OCI-LY3 (cell line): ENCODE measurements at regions not wholly inside any gene's neighbourhood (a gene's known extent, or its start where the extent isn't known, plus 50 kb on each side); places are given as distances from the start of the nearest gene placed in this dataset.

Experiments
- H2AFZ ChIP-seq: fragments of 200-600, 300-600 bp; shearing (Covaris generic); 2 replicates; pipeline ENCODE4 v1.6.0; 2014; ENCODE audit warnings: antibody characterized with exemption, low read depth, low read length
- H3K27ac ChIP-seq: fragments of 200-600, 300-600 bp; sonication (generic); 2 replicates; pipeline ENCODE4 v1.5.1; 2014; ENCODE audit warnings: mild to moderate bottlenecking, low read length, moderate library complexity, mixed read lengths
- H3K27me3 ChIP-seq: fragments of 200-600, 300-600 bp; sonication (generic); 2 replicates; pipeline ENCODE4 v1.6.1; 2014; ENCODE audit warnings: low read depth, low read length, mixed read lengths
- H3K36me3 ChIP-seq: fragments of 200-600, 300-600 bp; sonication (generic); replicated peaks from 2 replicates; pipeline ENCODE3; 2014; ENCODE audit warnings: low read depth, low read length, mixed read lengths
- H3K4me1 ChIP-seq: fragments of 300-600, 200-600 bp; sonication (generic); 2 replicates; pipeline ENCODE4 v1.6.1; 2014; ENCODE audit warnings: low read length, mixed read lengths
- H3K4me2 ChIP-seq: fragments of 200-600, 300-600 bp; sonication (generic); 2 replicates; pipeline ENCODE4 v1.6.1; 2014; ENCODE audit warnings: low read length, mixed read lengths
- H3K4me3 ChIP-seq: fragments of 300-600, 200-600 bp; sonication (generic); 2 replicates; pipeline ENCODE4 v1.5.1; 2014; ENCODE audit warnings: antibody characterized with exemption, mild to moderate bottlenecking, low read length, moderate library complexity
- H3K79me2 ChIP-seq: fragments of 300-600, 200-600 bp; shearing (Covaris generic); 2 replicates; pipeline ENCODE4 v1.6.1; 2014; ENCODE audit warnings: mild to moderate bottlenecking, low read length, mixed read lengths
- H3K9ac ChIP-seq: fragments of 300-600, 200-600 bp; shearing (Covaris generic); 2 replicates; pipeline ENCODE4 v1.6.0; 2014; ENCODE audit warnings: mild to moderate bottlenecking, low read length, moderate library complexity
- H3K9me3 ChIP-seq: fragments of 200-600, 300-600 bp; shearing (Covaris generic); 2 replicates; pipeline ENCODE4 v1.6.1; 2014; ENCODE audit warnings: low read length, mixed read lengths; ENCODE audit not compliant: insufficient read depth
- H4K20me1 ChIP-seq: fragments of 200-600, 300-600 bp; sonication (generic); 2 replicates; pipeline ENCODE4 v1.6.1; 2016; ENCODE audit warnings: low read length, mixed read lengths; ENCODE audit not compliant: insufficient read depth
- EZH2phosphoT487 ChIP-seq: fragments of 200-600 bp; shearing (Covaris generic); IDR thresholded peaks from 2 replicates; pipeline ENCODE4 v1.6.1; 2018; ENCODE audit warnings: antibody characterized with exemption, mixed run types, low read depth
- TF ChIP-seq, protein P1 (sequence below): fragments of 200-600, 300-600 bp; sonication (generic); IDR thresholded peaks from 2 replicates; pipeline ENCODE4 v1.5.1; 2014; ENCODE audit warnings: antibody characterized with exemption, low read length, low read depth

DNA sequence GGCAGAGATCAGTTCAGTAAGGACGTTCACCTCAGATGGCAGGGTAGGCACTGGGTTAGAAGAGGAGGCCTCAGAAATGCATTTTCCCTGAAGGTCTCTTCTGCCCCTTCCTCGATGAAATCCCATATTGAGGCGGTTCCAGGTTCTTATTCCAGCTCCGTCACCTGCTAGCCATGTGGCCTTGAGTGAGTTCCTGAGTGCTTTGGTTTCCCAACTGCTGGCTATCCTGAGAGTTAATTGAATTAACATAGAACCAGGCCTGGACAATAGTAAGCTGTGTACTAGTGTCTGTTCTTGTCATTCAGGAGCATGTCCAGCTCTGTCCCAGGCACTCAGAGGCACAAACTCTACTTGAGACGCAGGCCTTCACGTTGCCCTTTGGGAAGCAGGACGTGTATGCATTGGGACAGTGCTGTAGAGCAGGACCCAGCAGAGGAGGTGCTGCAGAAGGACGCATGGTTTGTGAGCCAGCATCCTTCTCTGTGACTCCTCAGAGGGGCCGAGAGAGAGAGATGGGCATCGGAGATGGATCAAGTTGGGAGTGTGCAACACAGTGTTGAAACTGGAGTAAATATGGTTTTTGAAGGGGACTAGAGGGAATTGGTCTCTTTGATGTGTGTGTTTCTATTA, 114.2 kb downstream of the ASB7 start:
- Histone ChIP-seq H3K4me1 (no peaks in the 10 kb centered on the region), H3K27ac (no peak overlapping the region), H3K9ac (no peak overlapping the region), H3K79me2 (no peaks in the 10 kb centered on the region), H3K36me3 (no peaks in the 10 kb centered on the region), H3K9me3 (no peaks in the 10 kb centered on the region), H4K20me1 (no peaks in the 10 kb centered on the region), H3K4me2 (no peak overlapping the region), H3K4me3 (no peak overlapping the region), H3K27me3 (no peaks in the 10 kb centered on the region), H2AFZ (no peak overlapping the region)
- TF ChIP-seq, protein P1, sequence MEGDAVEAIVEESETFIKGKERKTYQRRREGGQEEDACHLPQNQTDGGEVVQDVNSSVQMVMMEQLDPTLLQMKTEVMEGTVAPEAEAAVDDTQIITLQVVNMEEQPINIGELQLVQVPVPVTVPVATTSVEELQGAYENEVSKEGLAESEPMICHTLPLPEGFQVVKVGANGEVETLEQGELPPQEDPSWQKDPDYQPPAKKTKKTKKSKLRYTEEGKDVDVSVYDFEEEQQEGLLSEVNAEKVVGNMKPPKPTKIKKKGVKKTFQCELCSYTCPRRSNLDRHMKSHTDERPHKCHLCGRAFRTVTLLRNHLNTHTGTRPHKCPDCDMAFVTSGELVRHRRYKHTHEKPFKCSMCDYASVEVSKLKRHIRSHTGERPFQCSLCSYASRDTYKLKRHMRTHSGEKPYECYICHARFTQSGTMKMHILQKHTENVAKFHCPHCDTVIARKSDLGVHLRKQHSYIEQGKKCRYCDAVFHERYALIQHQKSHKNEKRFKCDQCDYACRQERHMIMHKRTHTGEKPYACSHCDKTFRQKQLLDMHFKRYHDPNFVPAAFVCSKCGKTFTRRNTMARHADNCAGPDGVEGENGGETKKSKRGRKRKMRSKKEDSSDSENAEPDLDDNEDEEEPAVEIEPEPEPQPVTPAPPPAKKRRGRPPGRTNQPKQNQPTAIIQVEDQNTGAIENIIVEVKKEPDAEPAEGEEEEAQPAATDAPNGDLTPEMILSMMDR, result no peak
- TF ChIP-seq EZH2phosphoT487, result no peak

DNA sequence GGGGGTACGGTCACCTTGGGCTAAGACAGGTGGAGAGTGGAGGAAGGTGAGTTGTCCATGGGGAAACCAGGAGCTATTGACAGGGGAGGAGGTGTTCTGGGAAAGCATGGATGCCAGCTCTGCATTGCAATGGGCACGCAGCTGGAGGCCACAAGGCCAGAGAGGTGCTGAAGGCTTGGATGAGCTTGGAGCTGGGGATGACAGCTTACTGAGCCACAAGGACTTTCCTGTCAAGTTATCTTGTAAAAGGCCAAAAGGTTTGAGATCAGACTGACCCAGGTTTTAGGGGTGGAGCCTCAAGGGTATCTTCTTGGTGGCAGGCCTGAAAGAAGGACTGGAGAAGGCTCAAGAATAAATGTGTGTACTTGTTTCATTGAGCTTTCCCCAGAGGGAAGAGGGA, 115.2 kb downstream of the ASB7 start:
- Histone ChIP-seq H3K36me3 (no peaks in the 10 kb centered on the region), H3K9me3 (no peaks in the 10 kb centered on the region), H3K9ac (no peak overlapping the region), H3K79me2 (no peaks in the 10 kb centered on the region), H3K4me2 (no peak overlapping the region), H4K20me1 (no peaks in the 10 kb centered on the region), H2AFZ (no peak overlapping the region), H3K27me3 (no peaks in the 10 kb centered on the region), H3K4me1 (peaks cover 3% of the 10 kb centered on the region), H3K27ac (no peak overlapping the region), H3K4me3 (no peak overlapping the region)
- no peak for TF ChIP-seq EZH2phosphoT487
- TF ChIP-seq, protein P1, result no peak

DNA sequence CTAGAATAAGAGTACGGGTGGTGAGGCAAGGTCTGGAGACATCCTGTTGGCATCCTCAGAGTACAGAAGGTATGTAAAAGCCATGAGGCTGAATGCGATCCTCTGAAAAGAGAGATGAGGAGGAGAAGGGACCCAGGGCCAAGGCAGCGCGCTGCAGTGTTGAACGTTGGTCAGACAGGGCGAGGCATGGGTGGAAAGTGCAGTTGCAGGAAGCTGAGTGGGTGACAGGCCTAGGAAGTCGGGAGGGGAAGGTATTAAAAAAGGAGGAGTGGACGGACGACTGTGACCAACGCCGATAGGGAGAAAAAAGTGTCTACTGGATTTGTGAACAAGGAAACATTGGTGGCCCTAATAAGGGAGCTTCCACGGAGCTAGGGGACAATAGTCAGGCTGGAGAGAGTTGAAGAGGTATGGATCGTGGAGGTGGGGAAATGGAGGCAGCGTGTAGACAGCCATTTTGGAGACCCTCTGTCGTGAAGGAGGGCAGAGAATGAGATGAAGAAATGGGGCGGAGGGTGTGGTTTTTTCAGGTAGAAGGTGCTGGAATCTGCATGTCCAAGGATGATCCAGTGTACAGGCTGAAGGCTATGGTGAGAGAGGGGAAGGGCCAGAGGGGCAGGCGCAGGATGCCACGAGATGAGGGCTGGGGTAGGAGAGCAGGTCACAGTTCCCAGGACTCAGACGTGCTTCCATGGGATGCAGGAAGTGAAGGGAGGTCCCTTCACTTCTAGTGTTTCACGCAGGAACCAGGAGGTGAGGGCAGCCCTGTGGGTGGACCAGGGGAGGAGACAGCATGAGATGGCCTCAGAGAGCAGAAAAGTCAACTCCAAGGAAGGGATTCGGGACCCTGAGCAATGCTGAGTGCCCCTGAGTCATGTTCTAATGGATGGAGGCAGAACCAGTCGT, 115.9 kb downstream of the ASB7 start:
- Histone ChIP-seq H3K27ac (no peak overlapping the region), H4K20me1 (no peaks in the 10 kb centered on the region), H3K4me2 (no peak overlapping the region), H3K79me2 (no peaks in the 10 kb centered on the region), H3K9me3 (no peaks in the 10 kb centered on the region), H3K36me3 (no peaks in the 10 kb centered on the region), H2AFZ (no peak overlapping the region), H3K9ac (no peak overlapping the region), H3K27me3 (no peaks in the 10 kb centered on the region), H3K4me1 (peaks cover 6% of the 10 kb centered on the region), H3K4me3 (no peak overlapping the region)
- TF ChIP-seq, protein P1, result no peak
- no peak for TF ChIP-seq EZH2phosphoT487

DNA sequence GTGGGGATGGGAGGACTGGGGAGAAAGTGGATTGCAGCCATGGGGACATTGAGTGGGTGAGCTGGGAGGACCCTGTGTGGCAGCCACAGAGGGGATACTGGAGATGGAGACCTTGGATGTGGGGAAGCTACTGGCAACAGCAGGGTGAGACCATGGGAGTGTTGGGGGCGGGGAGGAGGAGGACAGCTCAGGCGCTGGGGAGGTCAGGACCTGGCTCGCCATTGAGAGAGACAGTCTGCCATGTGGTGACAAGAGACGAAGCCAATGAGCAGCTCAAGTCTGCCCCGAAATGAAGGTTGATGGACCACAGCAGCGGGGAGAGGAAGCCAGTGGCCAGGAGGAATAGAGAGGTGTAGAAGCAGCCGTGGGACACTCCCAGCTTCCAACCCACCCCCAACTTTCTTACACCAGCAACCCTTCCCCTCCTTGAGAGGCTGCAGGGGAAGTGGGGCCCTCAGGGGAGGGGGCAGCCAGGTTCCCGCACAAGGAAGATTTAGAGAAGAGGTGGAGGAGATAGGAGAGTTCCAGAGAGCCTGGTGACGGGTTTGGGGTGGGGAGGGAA, 118.1 kb downstream of the ASB7 start:
- Histone ChIP-seq H3K79me2 (no peaks in the 10 kb centered on the region), H3K9ac (no peak overlapping the region), H3K27me3 (no peaks in the 10 kb centered on the region), H4K20me1 (no peaks in the 10 kb centered on the region), H3K9me3 (no peaks in the 10 kb centered on the region), H3K4me2 (no peak overlapping the region), H3K27ac (no peak overlapping the region), H3K4me1 (peaks cover 6% of the 10 kb centered on the region), H2AFZ (no peak overlapping the region), H3K36me3 (no peaks in the 10 kb centered on the region), H3K4me3 (no peak overlapping the region)
- TF ChIP-seq EZH2phosphoT487, result no peak
- TF ChIP-seq, protein P1, result no peak
